ENCODE measurements at regions not wholly inside any gene's neighbourhood (a gene's known extent, or its start where the extent isn't known, plus 50 kb on each side); places are given as distances from the start of the nearest gene placed in this dataset.
"Not testable (repeated sequence)": the region's sequence is repeated elsewhere in the genome, so short reads cannot be mapped to it uniquely, and the experiment has no call there.

- DNase-seq: no peak
These were observed 129.1 kb downstream of the TNFRSF21 start for GRCh38 chr6:47180633-47181032.

DNA sequence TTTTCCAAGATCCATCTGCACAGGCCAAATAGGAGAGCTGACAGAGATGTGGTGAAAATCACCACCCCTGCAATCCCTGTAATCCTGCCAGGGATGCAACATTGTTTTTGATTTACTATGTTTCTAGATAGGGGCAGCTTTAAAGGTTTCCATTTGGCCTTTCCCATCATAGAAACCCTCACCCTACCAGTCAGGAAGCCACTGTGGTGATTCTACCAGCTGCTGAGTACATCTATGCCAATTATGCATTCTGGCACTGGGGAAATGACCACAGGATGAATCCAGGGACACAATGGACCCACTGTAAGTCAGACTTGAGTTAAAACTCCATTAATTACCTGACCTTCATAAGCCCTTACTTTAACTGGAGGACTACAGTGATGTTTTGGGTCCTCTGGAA is 130.4 kb downstream of the TNFRSF21 start:
- DNase-seq: no peak

- DNase-seq: no peak
These were observed 133.5 kb upstream of the ADGRF1 start for GRCh38 chr6:47175656-47176055.

- no peak for DNase-seq
These were observed 132.4 kb upstream of the ADGRF1 start for GRCh38 chr6:47174502-47175023.

- not testable (repeated sequence) for DNase-seq
These were observed 131.9 kb upstream of the ADGRF1 start for GRCh38 chr6:47174063-47174462.

DNA sequence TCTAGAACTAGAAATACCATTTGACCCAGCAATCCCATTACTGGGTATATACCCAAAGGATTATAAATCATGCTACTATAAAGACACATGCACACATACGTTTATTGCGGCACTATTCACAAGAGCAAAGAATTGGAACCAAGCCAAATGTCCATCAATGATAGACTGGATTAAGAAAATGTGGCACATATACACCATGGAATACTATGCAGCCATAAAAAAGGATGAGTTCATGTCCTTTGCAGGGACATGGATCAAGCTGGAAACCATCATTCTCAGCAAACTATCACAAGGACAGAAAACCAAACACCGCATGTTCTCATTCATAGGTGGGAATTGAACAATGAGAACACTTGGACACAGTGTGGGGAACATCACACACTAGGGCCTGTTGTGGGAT is 131.0 kb upstream of the ADGRF1 start:
- DNase-seq: not testable (repeated sequence)

DNA sequence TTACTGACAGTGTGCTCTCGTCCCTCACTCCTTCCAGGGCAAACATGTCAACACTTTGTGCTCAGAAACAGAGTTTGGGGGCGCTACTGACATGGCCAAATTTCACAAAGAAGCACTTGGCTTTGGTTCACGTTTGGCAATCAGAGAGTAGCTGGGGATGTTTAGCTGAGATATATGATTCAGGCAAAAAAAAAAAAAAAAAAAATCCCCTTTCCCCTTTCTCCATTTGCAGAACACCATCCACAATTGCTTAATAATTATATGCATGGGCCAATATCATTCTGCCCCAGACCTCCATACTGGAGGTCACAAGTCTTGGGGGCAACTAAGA is 128.4 kb upstream of the ADGRF1 start:
- no peak for DNase-seq

- DNase-seq: no peak
These were observed 127.9 kb upstream of the ADGRF1 start for GRCh38 chr6:47169785-47170616.

- no peak for DNase-seq
These were observed 126.0 kb upstream of the ADGRF1 start for GRCh38 chr6:47168180-47168579.

DNA sequence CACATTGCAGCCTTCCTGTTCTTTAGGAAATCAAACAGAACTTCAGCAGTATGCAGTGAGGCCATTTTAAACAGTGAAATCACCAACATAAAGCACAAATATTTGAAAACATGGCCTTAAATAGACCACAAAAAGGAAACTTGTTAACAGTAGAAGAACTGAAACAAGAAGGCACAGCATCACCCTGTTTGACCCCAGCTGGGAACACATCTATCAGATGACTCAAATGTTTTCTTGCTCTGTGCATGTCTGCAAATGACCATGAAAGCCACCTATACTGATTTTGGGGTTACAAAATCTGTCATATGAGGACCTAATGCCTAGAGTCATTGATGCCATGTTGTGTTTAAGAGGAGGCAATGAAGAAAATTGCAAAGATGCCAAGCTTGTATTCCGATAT is 123.8 kb upstream of the ADGRF1 start:
- no peak for DNase-seq

- DNase-seq: no peak
These were observed 122.7 kb upstream of the ADGRF1 start for GRCh38 chr6:47164877-47165276.

- no peak for DNase-seq
These were observed 121.4 kb upstream of the ADGRF1 start for GRCh38 chr6:47163536-47163935.

DNA sequence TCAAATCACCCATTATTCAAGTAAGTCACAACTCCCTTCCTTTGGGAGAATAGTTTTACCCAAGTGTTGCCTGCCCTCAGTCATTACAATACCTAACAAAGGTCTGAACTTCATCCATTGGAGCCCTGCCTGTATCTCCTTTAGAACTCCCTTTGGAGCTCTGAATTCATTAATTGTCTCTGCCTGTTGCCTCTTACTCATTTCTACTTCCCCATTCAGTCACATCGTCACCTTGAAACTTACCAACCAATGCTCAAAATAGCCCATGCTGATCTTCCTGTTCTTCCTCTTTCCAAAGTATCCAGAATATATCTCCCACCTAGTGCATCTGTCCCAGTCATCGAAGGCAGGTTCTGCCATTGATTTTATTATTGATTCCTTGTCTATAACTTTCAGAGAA is 120.7 kb upstream of the ADGRF1 start:
- DNase-seq: no peak

DNA sequence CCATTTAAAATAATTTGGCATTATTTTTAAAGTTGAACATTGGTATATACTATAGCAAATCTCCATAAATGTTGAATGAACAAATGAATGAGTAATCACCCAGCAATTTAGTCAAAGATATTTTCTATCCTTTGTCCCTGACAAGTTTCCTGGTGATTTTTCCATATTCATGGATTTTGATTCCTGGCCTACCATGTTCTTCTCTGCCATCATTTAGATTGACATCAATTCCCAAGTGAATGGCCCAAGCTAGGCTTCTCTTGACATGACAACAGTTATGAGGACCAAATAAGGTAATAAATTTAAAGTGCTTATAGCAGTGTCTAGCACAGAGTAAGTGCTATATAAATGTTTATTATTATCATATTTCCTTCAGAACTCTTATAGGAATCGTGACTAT is 120.1 kb upstream of the ADGRF1 start:
- DNase-seq: no peak

- DNase-seq: no peak
These were observed 119.1 kb upstream of the ADGRF1 start for GRCh38 chr6:47161176-47161687.

GRCh38 chr6:47160702-47161101 is 118.6 kb upstream of the ADGRF1 start:
- DNase-seq: no peak

GRCh38 chr6:47159763-47160162 is 117.6 kb upstream of the ADGRF1 start:
- no peak for DNase-seq

GRCh38 chr6:47157653-47158219 is 115.6 kb upstream of the ADGRF1 start:
- DNase-seq: no peak

GRCh38 chr6:47157063-47157462 is 114.9 kb upstream of the ADGRF1 start:
- DNase-seq: no peak

GRCh38 chr6:47156196-47156595 is 114.1 kb upstream of the ADGRF1 start:
- DNase-seq: no peak

- no peak for DNase-seq
These were observed 111.2 kb upstream of the ADGRF1 start for GRCh38 chr6:47153404-47153755.

DNA sequence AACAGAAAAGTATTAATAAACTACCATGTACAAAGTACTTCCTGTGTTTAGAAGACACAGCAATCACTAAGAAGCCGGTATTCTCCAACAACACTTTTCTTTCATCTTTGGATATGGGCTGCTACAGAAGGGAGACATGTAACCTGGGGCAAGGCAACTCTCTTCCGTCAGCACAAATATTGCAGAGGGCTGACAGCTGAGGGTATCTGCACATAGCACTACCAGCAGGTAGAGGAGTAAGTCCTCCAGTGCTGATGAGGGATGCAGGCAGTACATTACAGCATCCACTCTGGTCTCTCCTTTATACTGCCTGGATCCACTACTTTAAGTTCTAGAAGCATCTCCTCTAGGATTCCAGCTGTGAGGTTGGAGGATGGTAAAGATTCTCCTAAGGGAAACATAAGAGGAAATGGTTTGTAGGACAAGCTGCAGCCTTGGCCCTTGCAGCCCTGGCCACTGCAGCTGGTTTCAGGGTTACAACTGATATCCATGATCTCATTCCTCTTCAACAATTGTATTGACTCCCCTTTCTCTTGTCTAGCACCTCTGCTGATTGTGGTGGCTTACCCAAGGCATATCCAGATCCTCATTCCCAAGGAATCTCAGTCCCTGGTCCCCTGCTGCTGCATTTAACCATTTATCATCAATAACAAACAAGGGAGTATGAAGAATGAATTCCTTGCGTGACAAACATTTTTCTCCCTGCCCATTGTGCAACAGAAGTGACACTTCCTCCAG is 110.7 kb upstream of the ADGRF1 start:
- DNase-seq: no peak

DNA sequence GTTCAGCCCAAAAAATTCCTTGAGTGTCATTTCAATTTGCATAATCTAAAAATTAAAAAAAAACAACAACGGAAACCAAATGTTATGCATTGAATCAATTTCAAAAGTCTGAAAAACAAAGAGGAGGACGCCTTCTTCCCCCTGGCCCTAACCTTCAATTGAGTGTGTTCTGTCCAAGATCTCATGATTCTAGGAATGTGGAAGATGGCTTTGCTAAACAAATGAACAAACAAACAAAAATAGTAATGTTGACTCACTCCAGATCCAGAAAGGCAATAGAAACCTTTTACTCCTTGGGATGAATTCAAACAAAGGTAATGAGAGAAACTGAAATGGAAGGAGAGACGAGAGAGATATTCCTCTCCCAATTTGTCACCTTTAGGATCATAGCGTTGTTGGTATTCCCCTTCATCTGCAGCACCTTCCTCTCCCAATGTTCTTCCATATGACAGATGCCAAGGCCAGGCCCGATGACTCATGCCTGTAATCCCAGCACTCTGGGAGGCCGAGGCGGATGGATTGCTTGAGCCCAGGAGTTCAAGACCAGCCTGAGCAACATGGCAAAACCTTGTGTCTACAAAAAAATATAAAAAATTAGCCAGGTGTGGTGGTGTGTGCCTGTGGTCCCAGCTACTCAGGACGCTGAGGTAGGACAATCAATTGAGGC is 109.2 kb upstream of the ADGRF1 start:
- no peak for DNase-seq

Measured in activated CD4-positive, alpha-beta T cell treated with anti-CD3 and anti-CD28 coated beads, Interleukin-10, Interleukin-2, amounts not matched to agents 100 ng/mL and 50 ng/mL, durations not matched to agents 16 hours and 8 hours (primary cell).